ENCODE measurements at regions not wholly inside any gene's neighbourhood (a gene's known extent, or its start where the extent isn't known, plus 50 kb on each side); places are given as distances from the start of the nearest gene placed in this dataset.
"Not testable (repeated sequence)": the region's sequence is repeated elsewhere in the genome, so short reads cannot be mapped to it uniquely, and the experiment has no call there.

DNA sequence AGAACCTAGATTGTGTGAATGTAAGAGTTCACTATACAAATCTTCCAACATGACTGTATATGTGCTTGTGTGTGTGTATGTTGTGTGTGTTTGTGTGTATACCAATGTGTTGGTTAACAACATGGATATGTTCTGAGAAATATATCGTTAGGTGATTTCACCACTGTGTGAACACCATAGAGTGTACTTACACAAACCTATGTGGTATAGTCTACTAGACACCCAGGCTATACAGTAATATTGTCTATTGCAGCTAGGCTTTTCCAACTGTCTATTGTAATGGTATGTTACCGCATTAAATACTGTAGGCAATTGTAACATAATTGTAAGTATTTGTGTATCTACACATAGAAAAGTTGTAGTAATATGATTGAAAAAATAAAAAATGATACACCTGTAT, 959.2 kb upstream of the SEMA6A start:
- FAIRE-seq (no peak), DNase-seq (ENCODE audit: low read depth) (no peak)
- no peaks in the 10 kb centered on the region for H3K27me3 ChIP-seq (ENCODE audit: control insufficient read depth, insufficient read depth, low read length)
- H3K4me3 ChIP-seq (ENCODE audit: low read depth, low read length): no peak overlapping the region
- H3K36me3 ChIP-seq (ENCODE audit: control insufficient read depth, insufficient read depth, low read length): no peaks in the 10 kb centered on the region
- TF ChIP-seq, protein P1, sequence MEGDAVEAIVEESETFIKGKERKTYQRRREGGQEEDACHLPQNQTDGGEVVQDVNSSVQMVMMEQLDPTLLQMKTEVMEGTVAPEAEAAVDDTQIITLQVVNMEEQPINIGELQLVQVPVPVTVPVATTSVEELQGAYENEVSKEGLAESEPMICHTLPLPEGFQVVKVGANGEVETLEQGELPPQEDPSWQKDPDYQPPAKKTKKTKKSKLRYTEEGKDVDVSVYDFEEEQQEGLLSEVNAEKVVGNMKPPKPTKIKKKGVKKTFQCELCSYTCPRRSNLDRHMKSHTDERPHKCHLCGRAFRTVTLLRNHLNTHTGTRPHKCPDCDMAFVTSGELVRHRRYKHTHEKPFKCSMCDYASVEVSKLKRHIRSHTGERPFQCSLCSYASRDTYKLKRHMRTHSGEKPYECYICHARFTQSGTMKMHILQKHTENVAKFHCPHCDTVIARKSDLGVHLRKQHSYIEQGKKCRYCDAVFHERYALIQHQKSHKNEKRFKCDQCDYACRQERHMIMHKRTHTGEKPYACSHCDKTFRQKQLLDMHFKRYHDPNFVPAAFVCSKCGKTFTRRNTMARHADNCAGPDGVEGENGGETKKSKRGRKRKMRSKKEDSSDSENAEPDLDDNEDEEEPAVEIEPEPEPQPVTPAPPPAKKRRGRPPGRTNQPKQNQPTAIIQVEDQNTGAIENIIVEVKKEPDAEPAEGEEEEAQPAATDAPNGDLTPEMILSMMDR (IDR thresholded peaks at IDR 0.05; ENCODE audit: insufficient read depth, low read length, severe bottlenecking): no peak

DNA sequence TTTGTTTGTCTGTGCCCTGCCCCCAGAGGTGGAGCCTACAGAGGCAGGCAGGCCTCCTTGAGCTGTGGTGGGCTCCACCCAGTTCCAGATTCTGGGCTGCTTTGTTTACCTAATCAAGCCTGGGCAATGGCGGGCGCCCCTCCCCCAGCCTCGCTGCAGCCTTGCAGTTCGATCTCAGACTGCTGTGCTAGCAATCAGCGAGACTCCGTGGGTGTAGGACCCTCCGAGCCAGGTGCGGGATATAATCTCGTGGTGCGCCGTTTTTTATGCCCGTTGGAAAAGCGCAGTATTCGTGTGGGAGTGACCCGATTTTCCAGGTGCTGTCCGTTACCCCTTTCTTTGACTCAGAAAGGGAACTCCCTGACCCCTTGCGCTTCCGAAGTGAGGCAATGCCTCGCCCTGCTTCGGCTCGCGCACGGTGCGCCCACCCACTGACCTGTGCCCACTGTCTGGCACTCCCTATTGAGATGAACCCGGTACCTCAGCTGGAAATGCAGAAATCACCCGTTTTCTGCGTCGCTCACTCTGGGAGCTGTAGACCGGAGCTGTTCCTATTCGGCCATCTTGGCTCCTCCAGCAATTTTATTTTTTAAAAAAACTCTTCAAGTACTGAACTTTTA, 958.5 kb upstream of the SEMA6A start:
- not testable (repeated sequence) for H3K27me3 ChIP-seq (ENCODE audit: control insufficient read depth, insufficient read depth, low read length); H3K36me3 ChIP-seq (ENCODE audit: control insufficient read depth, insufficient read depth, low read length); FAIRE-seq; H3K4me3 ChIP-seq (ENCODE audit: low read depth, low read length); DNase-seq (ENCODE audit: low read depth)

DNA sequence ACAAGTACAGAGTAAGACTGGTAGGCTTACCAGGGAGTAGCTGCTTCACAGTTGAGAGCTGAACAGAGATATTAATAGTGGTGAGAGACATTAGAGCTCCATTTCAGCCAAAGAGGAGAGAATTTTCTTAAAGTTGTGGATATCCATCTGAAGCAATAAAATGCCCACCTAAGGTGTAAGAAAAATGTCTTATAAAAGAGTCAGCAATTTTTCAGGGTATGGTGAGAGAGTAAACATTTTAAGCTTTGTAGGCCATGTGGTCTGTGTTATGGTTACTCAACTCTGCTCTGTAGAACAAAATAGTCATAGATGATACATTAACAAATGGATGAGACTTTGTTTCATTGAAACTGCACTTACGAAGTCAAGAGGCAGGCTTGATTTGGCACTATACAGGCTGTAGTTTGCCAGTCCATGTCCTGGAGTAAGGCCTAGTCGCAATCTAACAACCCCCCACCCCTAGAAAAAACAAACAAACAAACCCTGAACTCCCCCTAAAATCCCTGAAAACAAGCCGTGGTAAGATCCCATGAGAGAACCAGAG, 945.4 kb upstream of the SEMA6A start:
- no peak overlapping the region for H3K4me3 ChIP-seq (ENCODE audit: low read depth, low read length)
- H3K27me3 ChIP-seq (ENCODE audit: control insufficient read depth, insufficient read depth, low read length): no peaks in the 10 kb centered on the region
- DNase-seq (ENCODE audit: low read depth) (no peak), FAIRE-seq (no peak)
- TF ChIP-seq, protein P1 (IDR thresholded peaks at IDR 0.05; ENCODE audit: insufficient read depth, low read length, severe bottlenecking): no peak
- H3K36me3 ChIP-seq (ENCODE audit: control insufficient read depth, insufficient read depth, low read length): no peaks in the 10 kb centered on the region

DNA sequence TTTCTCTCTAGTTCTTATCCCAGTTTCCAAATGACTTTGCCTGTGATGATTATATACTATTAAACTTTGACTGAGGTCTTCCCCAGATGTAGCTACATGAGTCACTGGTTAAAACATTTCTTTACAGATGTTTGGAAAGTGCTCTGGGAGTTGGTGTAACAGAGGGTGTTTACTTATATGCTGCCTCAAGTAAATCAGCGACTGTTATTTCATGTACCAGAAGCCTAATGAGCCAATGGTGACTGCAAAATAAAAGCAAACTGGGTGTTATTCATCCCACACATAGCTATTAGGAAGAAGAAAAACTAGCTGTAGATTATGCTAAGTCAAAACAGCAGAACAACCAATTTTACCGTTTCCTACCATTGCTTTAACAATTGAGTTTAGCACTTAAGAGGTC, 929.7 kb upstream of the SEMA6A start:
- FAIRE-seq: no peak
- Histone ChIP-seq H3K4me3 (ENCODE audit: low read depth, low read length) (no peak overlapping the region), H3K27me3 (ENCODE audit: control insufficient read depth, insufficient read depth, low read length) (no peaks in the 10 kb centered on the region), H3K36me3 (ENCODE audit: control insufficient read depth, insufficient read depth, low read length) (no peaks in the 10 kb centered on the region)
- TF ChIP-seq, protein P1 (IDR thresholded peaks at IDR 0.05; ENCODE audit: insufficient read depth, low read length, severe bottlenecking): no peak
- no peak for DNase-seq (ENCODE audit: low read depth)

DNA sequence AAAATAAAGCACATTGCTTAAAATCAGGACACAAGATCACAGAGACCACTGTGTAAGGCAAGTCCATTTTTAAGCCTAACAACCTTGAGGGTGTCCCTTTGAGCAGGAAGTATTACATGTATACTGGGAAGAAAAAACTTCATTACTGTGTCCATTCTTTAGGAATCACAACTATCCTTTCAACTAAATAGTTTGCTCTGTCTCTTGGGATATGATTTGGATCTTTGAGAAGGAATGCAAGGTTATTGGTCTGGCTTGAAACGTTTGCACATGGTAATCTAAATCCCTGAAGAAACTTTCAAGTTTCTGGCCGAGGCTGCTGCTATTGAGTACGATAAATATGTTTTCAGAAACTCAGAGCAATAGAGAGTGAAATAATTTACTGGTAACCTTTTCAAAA, 923.0 kb upstream of the SEMA6A start:
- Histone ChIP-seq H3K36me3 (ENCODE audit: control insufficient read depth, insufficient read depth, low read length) (no peaks in the 10 kb centered on the region), H3K4me3 (ENCODE audit: low read depth, low read length) (no peak overlapping the region), H3K27me3 (ENCODE audit: control insufficient read depth, insufficient read depth, low read length) (no peaks in the 10 kb centered on the region)
- FAIRE-seq (no peak), DNase-seq (ENCODE audit: low read depth) (no peak)
- TF ChIP-seq, protein P1 (IDR thresholded peaks at IDR 0.05; ENCODE audit: insufficient read depth, low read length, severe bottlenecking): no peak

DNA sequence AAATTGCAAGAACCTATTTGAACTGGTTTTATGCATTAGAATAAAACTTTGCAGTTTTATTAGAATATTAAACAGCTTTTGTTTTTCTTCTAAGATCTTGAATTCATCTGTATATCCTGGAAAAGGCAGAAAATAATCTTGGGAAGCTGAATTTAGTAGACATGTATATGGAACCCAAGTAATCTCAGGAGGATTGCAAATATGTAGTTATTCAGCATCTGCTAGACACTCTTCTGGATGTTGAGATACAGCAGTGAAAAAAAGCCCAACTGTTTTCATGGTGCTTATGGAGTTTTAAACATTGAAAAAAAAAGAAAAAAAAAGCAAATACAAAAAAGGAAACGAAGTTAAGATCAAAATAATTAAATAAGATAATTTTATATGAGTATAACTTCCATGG, 922.2 kb upstream of the SEMA6A start:
- Histone ChIP-seq H3K27me3 (ENCODE audit: control insufficient read depth, insufficient read depth, low read length) (no peaks in the 10 kb centered on the region), H3K4me3 (ENCODE audit: low read depth, low read length) (no peak overlapping the region), H3K36me3 (ENCODE audit: control insufficient read depth, insufficient read depth, low read length) (no peaks in the 10 kb centered on the region)
- TF ChIP-seq, protein P1 (IDR thresholded peaks at IDR 0.05; ENCODE audit: insufficient read depth, low read length, severe bottlenecking): no peak
- FAIRE-seq (no peak), DNase-seq (ENCODE audit: low read depth) (no peak)

All from bronchial epithelial cell (primary cell).